Mammary epithelial cell (primary cell): ENCODE measurements at regions not wholly inside any gene's neighbourhood (a gene's known extent, or its start where the extent isn't known, plus 50 kb on each side); places are given as distances from the start of the nearest gene placed in this dataset.

Experiments used
- CTCF ChIP-seq, 2 donors: IDR thresholded peaks in 1 of 2; conservative IDR thresholded peaks in 1 of 2; 2 replicates each; pipeline ENCODE4 v1.5.1; 2011 to 2012; ENCODE audit warnings: inconsistent platforms in 2 of 2, low read length in 2 of 2, mild to moderate bottlenecking in 2 of 2, control low read depth in 1 of 2, low read depth in 1 of 2; ENCODE audit not compliant: insufficient read depth in 1 of 2; ENCODE audit errors: extremely low read depth in 1 of 2
- EZH2 ChIP-seq: IDR thresholded peaks from 2 replicates; pipeline ENCODE4 v1.6.1; 2012; ENCODE audit warnings: low read length, inconsistent platforms, borderline replicate concordance

GRCh38 chr11:24406980-24407379, 89.9 kb upstream of the LUZP2 start:
- no peak for TF ChIP-seq CTCF (conservative IDR thresholded peaks at IDR 0.05 in 1 of 2, IDR thresholded peaks at IDR 0.05 in 1 of 2; ENCODE audit: extremely low read depth in 1 of 2, insufficient read depth in 1 of 2, low read depth in 1 of 2, low read length in 2 of 2)
- TF ChIP-seq EZH2: no peak
